ENCODE measurements at regions not wholly inside any gene's neighbourhood (a gene's known extent, or its start where the extent isn't known, plus 50 kb on each side); places are given as distances from the start of the nearest gene placed in this dataset.
"Not testable (repeated sequence)": the region's sequence is repeated elsewhere in the genome, so short reads cannot be mapped to it uniquely, and the experiment has no call there.

- POLR2A ChIA-PET = no interaction called here
- CTCF ChIA-PET = interaction anchor here (0.6 kb wide), 1 partner anchor 725 kb away, joined by 3 read pairs; no protein-coding TSS in a partner anchor
These were observed 360.1 kb upstream of the CHAC2 start for GRCh38 chr2:53407363-53408080.

GRCh38 chr2:53403792-53404413 lies 363.7 kb upstream of the CHAC2 start:
- ChIA-PET CTCF (no interaction called here), POLR2A (no interaction called here)

- CTCF ChIA-PET = no interaction called here
These were observed 370.5 kb upstream of the CHAC2 start for GRCh38 chr2:53397085-53397484.

GRCh38 chr2:53381271-53381670 lies 386.3 kb upstream of the CHAC2 start:
- ChIA-PET POLR2A (no interaction called here), CTCF (no interaction called here)

More at GRCh38 chr2:53397085-53397484, 370.5 kb upstream of the CHAC2 start:
- POLR2A ChIA-PET = no interaction called here

GRCh38 chr2:53379547-53379946 lies 388.1 kb upstream of the CHAC2 start:
- ChIA-PET CTCF (no interaction called here), POLR2A (no interaction called here)

GRCh38 chr2:53378791-53379190 lies 388.8 kb upstream of the CHAC2 start:
- POLR2A ChIA-PET = no interaction called here
- CTCF ChIA-PET = no interaction called here

- POLR2A ChIA-PET = no interaction called here
- CTCF ChIA-PET = no interaction called here
These were observed 394.5 kb upstream of the CHAC2 start for GRCh38 chr2:53373126-53373525.

GRCh38 chr2:53366543-53366942 lies 401.1 kb upstream of the CHAC2 start:
- ChIA-PET CTCF (no interaction called here), POLR2A (no interaction called here)

- POLR2A ChIA-PET = no interaction called here
- CTCF ChIA-PET = interaction anchor here (1.2 kb wide), 1 partner anchor 221 kb away, joined by 3 read pairs; no protein-coding TSS in a partner anchor
These were observed 404.7 kb upstream of the CHAC2 start for GRCh38 chr2:53362934-53363333.

- POLR2A ChIA-PET = no interaction called here
- CTCF ChIA-PET = no interaction called here
These were observed 411.2 kb upstream of the CHAC2 start for GRCh38 chr2:53356291-53356905.

GRCh38 chr2:53353135-53354114 lies 414.2 kb upstream of the CHAC2 start:
- CTCF ChIA-PET = no interaction called here
- POLR2A ChIA-PET = no interaction called here

GRCh38 chr2:53347269-53347668 lies 420.3 kb upstream of the CHAC2 start:
- CTCF ChIA-PET = no interaction called here
- POLR2A ChIA-PET = no interaction called here

GRCh38 chr2:53342248-53342647 lies 425.4 kb upstream of the CHAC2 start:
- POLR2A ChIA-PET = no interaction called here
- CTCF ChIA-PET = no interaction called here

- ChIA-PET CTCF (no interaction called here), POLR2A (no interaction called here)
These were observed 433.0 kb upstream of the CHAC2 start for GRCh38 chr2:53334610-53335009.

- ChIA-PET CTCF (no interaction called here), POLR2A (no interaction called here)
These were observed 435.9 kb upstream of the CHAC2 start for GRCh38 chr2:53331667-53332066.

- ChIA-PET POLR2A (no interaction called here), CTCF (no interaction called here)
These were observed 449.7 kb upstream of the CHAC2 start for GRCh38 chr2:53317861-53318260.

GRCh38 chr2:53315149-53315548 lies 452.5 kb upstream of the CHAC2 start:
- CTCF ChIA-PET = no interaction called here
- POLR2A ChIA-PET = no interaction called here

GRCh38 chr2:53314718-53315117 lies 452.9 kb upstream of the CHAC2 start:
- CTCF ChIA-PET = no interaction called here
- POLR2A ChIA-PET = no interaction called here

GRCh38 chr2:53313644-53314043 lies 454.0 kb upstream of the CHAC2 start:
- CTCF ChIA-PET, POLR2A ChIA-PET: not testable (repeated sequence)

GRCh38 chr2:53312721-53313120 lies 454.9 kb upstream of the CHAC2 start:
- ChIA-PET CTCF (no interaction called here), POLR2A (no interaction called here)

- CTCF ChIA-PET = no interaction called here
- POLR2A ChIA-PET = no interaction called here
These were observed 455.4 kb upstream of the CHAC2 start for GRCh38 chr2:53312181-53312580.

All from activated CD8-positive, alpha-beta memory T cell treated with anti-CD3 and anti-CD28 coated beads for 36 hours (primary cell).